HEK293 (cell line): ENCODE measurements at regions not wholly inside any gene's neighbourhood (a gene's known extent, or its start where the extent isn't known, plus 50 kb on each side); places are given as distances from the start of the nearest gene placed in this dataset.

ENCODE experiments used
- KLF1 ChIP-seq: fragments of 450-650 bp; formaldehyde crosslinking; IDR thresholded peaks from 2 replicates; pipeline ENCODE4 v1.5.1; 2016; ENCODE audit warnings: missing biosample characterization, missing genetic modification characterization
- KLF16 ChIP-seq: fragments of 450-650 bp; formaldehyde crosslinking; IDR thresholded peaks from 2 replicates; pipeline ENCODE4 v1.5.1; 2017; ENCODE audit warnings: missing biosample characterization, missing genetic modification characterization
- OSR2 ChIP-seq: fragments of 450-650 bp; formaldehyde crosslinking; IDR thresholded peaks from 2 replicates; pipeline ENCODE4 v1.5.1; 2016; ENCODE audit warnings: missing biosample characterization, missing genetic modification characterization
- SETDB1 ChIP-seq: IDR thresholded peaks from one replicate; pipeline ENCODE4 v1.6.1; 2017; ENCODE audit warnings: mild to moderate bottlenecking, low read length, moderate library complexity, mixed read lengths; ENCODE audit not compliant: insufficient read length
- SP2 ChIP-seq: fragments of 450-650 bp; formaldehyde crosslinking; IDR thresholded peaks from 2 replicates; pipeline ENCODE4 v1.5.1; 2016; ENCODE audit warnings: missing biosample characterization, missing genetic modification characterization
- YY2 ChIP-seq: fragments of 450-650 bp; formaldehyde crosslinking; IDR thresholded peaks from 2 replicates; pipeline ENCODE4 v1.5.1; 2016; ENCODE audit warnings: missing biosample characterization, missing genetic modification characterization
- ZNF239 ChIP-seq: fragments of 450-650 bp; formaldehyde crosslinking; IDR thresholded peaks from 2 replicates; pipeline ENCODE4 v1.5.1; 2016; ENCODE audit warnings: missing biosample characterization, missing genetic modification characterization
- ZNF354C ChIP-seq: fragments of 450-650 bp; formaldehyde crosslinking; IDR thresholded peaks from 2 replicates; pipeline ENCODE4 v1.5.1; 2016; ENCODE audit warnings: missing biosample characterization, missing genetic modification characterization, low read depth, borderline replicate concordance
- ZNF548 ChIP-seq: fragments of 450-650 bp; formaldehyde crosslinking; IDR thresholded peaks from 2 replicates; pipeline ENCODE4 v1.5.1; 2016; ENCODE audit warnings: missing biosample characterization, missing genetic modification characterization
- ZNF626 ChIP-seq: fragments of 450-650 bp; sonication (Bioruptor Pico); formaldehyde crosslinking; IDR thresholded peaks from 2 replicates; pipeline ENCODE4 v1.5.1; 2018; ENCODE audit warnings: missing biosample characterization, missing genetic modification characterization, inconsistent platforms
- ZNF660 ChIP-seq: fragments of 450-650 bp; IDR thresholded peaks from 2 replicates; pipeline ENCODE4 v1.5.1; 2018; ENCODE audit warnings: missing biosample characterization, mild to moderate bottlenecking, missing genetic modification characterization
- ZNF768 ChIP-seq: fragments of 450-650 bp; formaldehyde crosslinking; IDR thresholded peaks from 2 replicates; pipeline ENCODE4 v1.5.1; 2018; ENCODE audit warnings: missing biosample characterization, mild to moderate bottlenecking, missing genetic modification characterization
- ZNF792 ChIP-seq: fragments of 450-650 bp; formaldehyde crosslinking; IDR thresholded peaks from 2 replicates; pipeline ENCODE4 v1.5.1; 2016; ENCODE audit warnings: missing biosample characterization, missing genetic modification characterization
- ZNF830 ChIP-seq: fragments of 450-650 bp; IDR thresholded peaks from 2 replicates; pipeline ENCODE4 v1.5.0; 2018; ENCODE audit warnings: missing biosample characterization, missing genetic modification characterization, low read depth, mild to moderate bottlenecking, moderate library complexity
- TF ChIP-seq, protein P1 (sequence below): fragments of 450-650 bp; formaldehyde crosslinking; IDR thresholded peaks from 2 replicates; pipeline ENCODE4 v1.5.1; 2016; ENCODE audit warnings: missing biosample characterization, missing genetic modification characterization
- TF ChIP-seq, protein P2 (sequence below): fragments of 450-650 bp; formaldehyde crosslinking; IDR thresholded peaks from 2 replicates; pipeline ENCODE4 v1.5.1; 2016; ENCODE audit warnings: missing biosample characterization, missing genetic modification characterization
- TF ChIP-seq, protein P3 (sequence below): fragments of 450-650 bp; formaldehyde crosslinking; conservative IDR thresholded peaks from 2 replicates; pipeline ENCODE4 v1.5.1; 2016; ENCODE audit warnings: low read depth, missing biosample characterization, missing genetic modification characterization
- TF ChIP-seq, protein P4 (sequence below): fragments of 450-650 bp; formaldehyde crosslinking; IDR thresholded peaks from 2 replicates; pipeline ENCODE4 v1.5.1; 2016; ENCODE audit warnings: missing biosample characterization, missing genetic modification characterization, low read depth
- TF ChIP-seq, protein P5 (sequence below): fragments of 450-650 bp; formaldehyde crosslinking; IDR thresholded peaks from 2 replicates; pipeline ENCODE4 v1.5.1; 2016; ENCODE audit warnings: missing biosample characterization, missing genetic modification characterization

DNA sequence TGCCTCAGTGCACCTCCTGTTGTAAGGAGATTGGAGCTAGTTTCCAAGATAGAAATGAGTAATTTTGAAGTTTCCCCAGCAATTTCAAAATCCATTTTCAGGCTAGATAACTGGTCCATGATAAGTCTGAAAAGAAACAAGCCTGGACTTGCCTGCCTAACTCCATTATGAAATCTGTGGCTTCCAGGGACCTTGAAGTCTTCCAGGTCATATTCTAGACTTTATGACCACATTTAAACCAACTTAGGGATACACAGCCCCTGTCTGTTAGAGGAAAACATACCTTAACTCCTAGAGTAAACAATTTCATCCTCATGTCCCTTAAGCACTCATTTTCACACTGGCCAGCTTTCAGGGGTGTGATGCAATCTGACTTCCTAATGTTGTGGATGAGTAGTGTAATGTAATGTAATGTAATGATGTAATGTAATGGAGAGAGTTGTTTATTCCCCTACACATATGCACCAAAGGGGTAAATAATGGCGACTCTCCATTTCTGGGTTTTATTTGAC, 96.7 kb upstream of the FAM20A start (continued):
- TF ChIP-seq, protein P1, sequence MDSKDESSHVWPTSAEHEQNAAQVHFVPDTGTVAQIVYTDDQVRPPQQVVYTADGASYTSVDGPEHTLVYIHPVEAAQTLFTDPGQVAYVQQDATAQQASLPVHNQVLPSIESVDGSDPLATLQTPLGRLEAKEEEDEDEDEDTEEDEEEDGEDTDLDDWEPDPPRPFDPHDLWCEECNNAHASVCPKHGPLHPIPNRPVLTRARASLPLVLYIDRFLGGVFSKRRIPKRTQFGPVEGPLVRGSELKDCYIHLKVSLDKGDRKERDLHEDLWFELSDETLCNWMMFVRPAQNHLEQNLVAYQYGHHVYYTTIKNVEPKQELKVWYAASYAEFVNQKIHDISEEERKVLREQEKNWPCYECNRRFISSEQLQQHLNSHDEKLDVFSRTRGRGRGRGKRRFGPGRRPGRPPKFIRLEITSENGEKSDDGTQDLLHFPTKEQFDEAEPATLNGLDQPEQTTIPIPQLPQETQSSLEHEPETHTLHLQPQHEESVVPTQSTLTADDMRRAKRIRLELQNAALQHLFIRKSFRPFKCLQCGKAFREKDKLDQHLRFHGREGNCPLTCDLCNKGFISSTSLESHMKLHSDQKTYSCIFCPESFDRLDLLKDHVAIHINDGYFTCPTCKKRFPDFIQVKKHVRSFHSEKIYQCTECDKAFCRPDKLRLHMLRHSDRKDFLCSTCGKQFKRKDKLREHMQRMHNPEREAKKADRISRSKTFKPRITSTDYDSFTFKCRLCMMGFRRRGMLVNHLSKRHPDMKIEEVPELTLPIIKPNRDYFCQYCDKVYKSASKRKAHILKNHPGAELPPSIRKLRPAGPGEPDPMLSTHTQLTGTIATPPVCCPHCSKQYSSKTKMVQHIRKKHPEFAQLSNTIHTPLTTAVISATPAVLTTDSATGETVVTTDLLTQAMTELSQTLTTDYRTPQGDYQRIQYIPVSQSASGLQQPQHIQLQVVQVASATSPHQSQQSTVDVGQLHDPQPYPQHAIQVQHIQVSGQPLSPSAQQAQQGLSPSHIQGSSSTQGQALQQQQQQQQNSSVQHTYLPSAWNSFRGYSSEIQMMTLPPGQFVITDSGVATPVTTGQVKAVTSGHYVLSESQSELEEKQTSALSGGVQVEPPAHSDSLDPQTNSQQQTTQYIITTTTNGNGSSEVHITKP (tag by site-specific recombination): 0 out of 2 replicates have a peak, but pooled peaks have one; percentile 8
- no peak for TF ChIP-seq SP2 (tag by site-specific recombination)
- TF ChIP-seq ZNF548 (tag by site-specific recombination): no peak
- TF ChIP-seq ZNF792 (tag by site-specific recombination): no peak
- TF ChIP-seq, protein P2, sequence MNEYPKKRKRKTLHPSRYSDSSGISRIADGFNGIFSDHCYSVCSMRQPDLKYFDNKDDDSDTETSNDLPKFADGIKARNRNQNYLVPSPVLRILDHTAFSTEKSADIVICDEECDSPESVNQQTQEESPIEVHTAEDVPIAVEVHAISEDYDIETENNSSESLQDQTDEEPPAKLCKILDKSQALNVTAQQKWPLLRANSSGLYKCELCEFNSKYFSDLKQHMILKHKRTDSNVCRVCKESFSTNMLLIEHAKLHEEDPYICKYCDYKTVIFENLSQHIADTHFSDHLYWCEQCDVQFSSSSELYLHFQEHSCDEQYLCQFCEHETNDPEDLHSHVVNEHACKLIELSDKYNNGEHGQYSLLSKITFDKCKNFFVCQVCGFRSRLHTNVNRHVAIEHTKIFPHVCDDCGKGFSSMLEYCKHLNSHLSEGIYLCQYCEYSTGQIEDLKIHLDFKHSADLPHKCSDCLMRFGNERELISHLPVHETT (tag by site-specific recombination): no peak
- TF ChIP-seq ZNF768 (tag by site-specific recombination): no peak
- TF ChIP-seq, protein P3, sequence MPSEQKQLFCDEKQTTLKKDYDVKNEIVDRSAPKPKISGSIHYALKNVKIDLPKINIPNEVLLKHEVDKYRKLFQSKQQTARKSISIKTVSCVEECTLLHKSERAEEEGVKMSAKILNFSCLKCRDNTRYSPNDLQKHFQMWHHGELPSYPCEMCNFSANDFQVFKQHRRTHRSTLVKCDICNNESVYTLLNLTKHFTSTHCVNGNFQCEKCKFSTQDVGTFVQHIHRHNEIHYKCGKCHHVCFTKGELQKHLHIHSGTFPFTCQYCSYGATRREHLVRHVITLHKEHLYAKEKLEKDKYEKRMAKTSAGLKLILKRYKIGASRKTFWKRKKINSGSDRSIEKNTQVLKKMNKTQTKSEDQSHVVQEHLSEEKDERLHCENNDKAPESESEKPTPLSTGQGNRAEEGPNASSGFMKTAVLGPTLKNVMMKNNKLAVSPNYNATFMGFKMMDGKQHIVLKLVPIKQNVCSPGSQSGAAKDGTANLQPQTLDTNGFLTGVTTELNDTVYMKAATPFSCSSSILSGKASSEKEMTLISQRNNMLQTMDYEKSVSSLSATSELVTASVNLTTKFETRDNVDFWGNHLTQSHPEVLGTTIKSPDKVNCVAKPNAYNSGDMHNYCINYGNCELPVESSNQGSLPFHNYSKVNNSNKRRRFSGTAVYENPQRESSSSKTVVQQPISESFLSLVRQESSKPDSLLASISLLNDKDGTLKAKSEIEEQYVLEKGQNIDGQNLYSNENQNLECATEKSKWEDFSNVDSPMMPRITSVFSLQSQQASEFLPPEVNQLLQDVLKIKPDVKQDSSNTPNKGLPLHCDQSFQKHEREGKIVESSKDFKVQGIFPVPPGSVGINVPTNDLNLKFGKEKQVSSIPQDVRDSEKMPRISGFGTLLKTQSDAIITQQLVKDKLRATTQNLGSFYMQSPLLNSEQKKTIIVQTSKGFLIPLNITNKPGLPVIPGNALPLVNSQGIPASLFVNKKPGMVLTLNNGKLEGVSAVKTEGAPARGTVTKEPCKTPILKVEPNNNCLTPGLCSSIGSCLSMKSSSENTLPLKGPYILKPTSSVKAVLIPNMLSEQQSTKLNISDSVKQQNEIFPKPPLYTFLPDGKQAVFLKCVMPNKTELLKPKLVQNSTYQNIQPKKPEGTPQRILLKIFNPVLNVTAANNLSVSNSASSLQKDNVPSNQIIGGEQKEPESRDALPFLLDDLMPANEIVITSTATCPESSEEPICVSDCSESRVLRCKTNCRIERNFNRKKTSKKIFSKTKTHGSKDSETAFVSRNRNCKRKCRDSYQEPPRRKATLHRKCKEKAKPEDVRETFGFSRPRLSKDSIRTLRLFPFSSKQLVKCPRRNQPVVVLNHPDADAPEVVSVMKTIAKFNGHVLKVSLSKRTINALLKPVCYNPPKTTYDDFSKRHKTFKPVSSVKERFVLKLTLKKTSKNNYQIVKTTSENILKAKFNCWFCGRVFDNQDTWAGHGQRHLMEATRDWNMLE (tag by site-specific recombination): 0 out of 2 replicates have a peak, but pooled peaks have one; percentile 40
- no peak for TF ChIP-seq OSR2 (tag by site-specific recombination)
- TF ChIP-seq, protein P4, sequence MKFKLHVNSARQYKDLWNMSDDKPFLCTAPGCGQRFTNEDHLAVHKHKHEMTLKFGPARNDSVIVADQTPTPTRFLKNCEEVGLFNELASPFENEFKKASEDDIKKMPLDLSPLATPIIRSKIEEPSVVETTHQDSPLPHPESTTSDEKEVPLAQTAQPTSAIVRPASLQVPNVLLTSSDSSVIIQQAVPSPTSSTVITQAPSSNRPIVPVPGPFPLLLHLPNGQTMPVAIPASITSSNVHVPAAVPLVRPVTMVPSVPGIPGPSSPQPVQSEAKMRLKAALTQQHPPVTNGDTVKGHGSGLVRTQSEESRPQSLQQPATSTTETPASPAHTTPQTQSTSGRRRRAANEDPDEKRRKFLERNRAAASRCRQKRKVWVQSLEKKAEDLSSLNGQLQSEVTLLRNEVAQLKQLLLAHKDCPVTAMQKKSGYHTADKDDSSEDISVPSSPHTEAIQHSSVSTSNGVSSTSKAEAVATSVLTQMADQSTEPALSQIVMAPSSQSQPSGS (tag by site-specific recombination): peak; percentile 83
- TF ChIP-seq SETDB1: peak; percentile 40
- no peak for TF ChIP-seq ZNF830
- peak; percentile 61 for TF ChIP-seq ZNF660 (tag by site-specific recombination)
- TF ChIP-seq KLF16 (tag by site-specific recombination): 0 out of 2 replicates have a peak, but pooled peaks have one; percentile 32
- no peak for TF ChIP-seq ZNF354C (tag by site-specific recombination)
- no peak for TF ChIP-seq ZNF239 (tag by site-specific recombination)
- no peak for TF ChIP-seq KLF1 (tag by site-specific recombination)
- TF ChIP-seq YY2 (tag by site-specific recombination): peak; percentile 40; the same call in 1 of the 2 replicates
- TF ChIP-seq, protein P5, sequence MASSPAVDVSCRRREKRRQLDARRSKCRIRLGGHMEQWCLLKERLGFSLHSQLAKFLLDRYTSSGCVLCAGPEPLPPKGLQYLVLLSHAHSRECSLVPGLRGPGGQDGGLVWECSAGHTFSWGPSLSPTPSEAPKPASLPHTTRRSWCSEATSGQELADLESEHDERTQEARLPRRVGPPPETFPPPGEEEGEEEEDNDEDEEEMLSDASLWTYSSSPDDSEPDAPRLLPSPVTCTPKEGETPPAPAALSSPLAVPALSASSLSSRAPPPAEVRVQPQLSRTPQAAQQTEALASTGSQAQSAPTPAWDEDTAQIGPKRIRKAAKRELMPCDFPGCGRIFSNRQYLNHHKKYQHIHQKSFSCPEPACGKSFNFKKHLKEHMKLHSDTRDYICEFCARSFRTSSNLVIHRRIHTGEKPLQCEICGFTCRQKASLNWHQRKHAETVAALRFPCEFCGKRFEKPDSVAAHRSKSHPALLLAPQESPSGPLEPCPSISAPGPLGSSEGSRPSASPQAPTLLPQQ: peak; percentile 35; the same call in 1 of the 2 replicates
- TF ChIP-seq ZNF626 (tag by site-specific recombination): no peak
